Suprapubic skin (tissue), 4 donors: ENCODE measurements at regions not wholly inside any gene's neighbourhood (a gene's known extent, or its start where the extent isn't known, plus 50 kb on each side); places are given as distances from the start of the nearest gene placed in this dataset.

ENCODE experiments used
- DNase-seq, 2 donors: peaks; one replicate each; pipeline ENCODE4 v3.0.0-alpha.2; 2019; ENCODE audit warnings: low spot score in 2 of 2
- H3K27ac ChIP-seq: fragments of 200-600 bp; sonication (generic); one replicate; pipeline ENCODE4 v1.5.1; 2019
- H3K27me3 ChIP-seq: fragments of 200-600 bp; sonication (generic); one replicate; pipeline ENCODE4 v1.5.1; 2019
- H3K36me3 ChIP-seq: fragments of 200-600 bp; sonication (generic); one replicate; pipeline ENCODE4 v1.5.1; 2019
- H3K4me1 ChIP-seq: fragments of 200-600 bp; sonication (generic); one replicate; pipeline ENCODE4 v1.5.1; 2019
- H3K4me3 ChIP-seq: fragments of 200-600 bp; sonication (generic); one replicate; pipeline ENCODE4 v1.5.1; 2019; ENCODE audit warnings: mild to moderate bottlenecking
- H3K9me3 ChIP-seq: fragments of 200-600 bp; sonication (generic); one replicate; pipeline ENCODE4 v1.5.1; 2019
- EP300 ChIP-seq: sonication (generic); formaldehyde crosslinking; IDR thresholded peaks from one replicate; pipeline ENCODE4 v1.6.1; 2017; ENCODE audit warnings: antibody characterized with exemption
- POLR2A ChIP-seq, 2 donors: fragments of 450-650 bp; IDR thresholded peaks; one replicate each; pipeline ENCODE4 v1.6.1; 2017; ENCODE audit warnings: antibody characterized with exemption in 2 of 2, mild to moderate bottlenecking in 2 of 2, moderate library complexity in 2 of 2
- POLR2AphosphoS5 ChIP-seq, 3 donors: sonication (generic); formaldehyde crosslinking; IDR thresholded peaks; one replicate each; pipeline ENCODE4 v1.6.1; 2017; ENCODE audit warnings: antibody characterized with exemption in 3 of 3
- WGBS: methylation state at CpG from one replicate; pipeline ENCODE4 v1.1.5; 2018; 5-methylcytosine and 5-hydroxymethylcytosine counted together
- TF ChIP-seq, protein P1 (sequence below), 2 donors: fragments of 200-600 bp in 1 of 2; fragments of 450-650 bp in 1 of 2; sonication (generic) in 1 of 2; IDR thresholded peaks; one replicate each; pipeline ENCODE4 v1.5.1; 2016 to 2019; ENCODE audit warnings: antibody characterized with exemption in 2 of 2, mild to moderate bottlenecking in 1 of 2, moderate library complexity in 1 of 2

DNA sequence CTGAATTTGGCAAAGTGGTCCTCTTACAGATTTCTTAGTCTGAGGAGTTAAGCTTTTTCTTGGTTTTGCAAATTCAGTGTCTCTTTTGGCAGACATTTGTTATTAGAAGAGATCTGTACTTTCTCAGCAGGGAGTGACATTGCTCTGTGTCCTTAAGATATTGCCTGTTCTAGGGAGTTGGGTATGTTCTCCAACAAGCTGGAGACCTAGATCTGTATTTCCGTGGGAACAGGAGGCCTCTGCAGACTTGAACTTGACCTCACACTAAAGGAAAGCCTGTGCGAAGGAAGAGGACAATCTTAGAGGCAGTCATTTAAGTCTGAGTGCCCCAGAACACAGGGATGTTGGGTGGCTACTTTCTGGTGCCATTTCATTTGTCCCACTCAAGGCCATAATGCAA, 107.0 kb upstream of the ATP8B1 start:
- TF ChIP-seq, protein P1, sequence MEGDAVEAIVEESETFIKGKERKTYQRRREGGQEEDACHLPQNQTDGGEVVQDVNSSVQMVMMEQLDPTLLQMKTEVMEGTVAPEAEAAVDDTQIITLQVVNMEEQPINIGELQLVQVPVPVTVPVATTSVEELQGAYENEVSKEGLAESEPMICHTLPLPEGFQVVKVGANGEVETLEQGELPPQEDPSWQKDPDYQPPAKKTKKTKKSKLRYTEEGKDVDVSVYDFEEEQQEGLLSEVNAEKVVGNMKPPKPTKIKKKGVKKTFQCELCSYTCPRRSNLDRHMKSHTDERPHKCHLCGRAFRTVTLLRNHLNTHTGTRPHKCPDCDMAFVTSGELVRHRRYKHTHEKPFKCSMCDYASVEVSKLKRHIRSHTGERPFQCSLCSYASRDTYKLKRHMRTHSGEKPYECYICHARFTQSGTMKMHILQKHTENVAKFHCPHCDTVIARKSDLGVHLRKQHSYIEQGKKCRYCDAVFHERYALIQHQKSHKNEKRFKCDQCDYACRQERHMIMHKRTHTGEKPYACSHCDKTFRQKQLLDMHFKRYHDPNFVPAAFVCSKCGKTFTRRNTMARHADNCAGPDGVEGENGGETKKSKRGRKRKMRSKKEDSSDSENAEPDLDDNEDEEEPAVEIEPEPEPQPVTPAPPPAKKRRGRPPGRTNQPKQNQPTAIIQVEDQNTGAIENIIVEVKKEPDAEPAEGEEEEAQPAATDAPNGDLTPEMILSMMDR (IDR thresholded peaks at IDR 0.05) = no peak
- TF ChIP-seq POLR2AphosphoS5 (IDR thresholded peaks at IDR 0.05) = no peak
- TF ChIP-seq POLR2A (IDR thresholded peaks at IDR 0.05) = no peak
- TF ChIP-seq EP300 = no peak
- no peaks in the 10 kb centered on the region for H3K9me3 ChIP-seq
- no peak overlapping the region for H3K4me3 ChIP-seq
- no peaks in the 10 kb centered on the region for H3K36me3 ChIP-seq
- 91% methylated on average over 2 of the region's 2 CpGs for WGBS
- DNase-seq = no peak
- no peaks in the 10 kb centered on the region for H3K4me1 ChIP-seq
- no peak overlapping the region for H3K27ac ChIP-seq
- H3K27me3 ChIP-seq = no peaks in the 10 kb centered on the region

DNA sequence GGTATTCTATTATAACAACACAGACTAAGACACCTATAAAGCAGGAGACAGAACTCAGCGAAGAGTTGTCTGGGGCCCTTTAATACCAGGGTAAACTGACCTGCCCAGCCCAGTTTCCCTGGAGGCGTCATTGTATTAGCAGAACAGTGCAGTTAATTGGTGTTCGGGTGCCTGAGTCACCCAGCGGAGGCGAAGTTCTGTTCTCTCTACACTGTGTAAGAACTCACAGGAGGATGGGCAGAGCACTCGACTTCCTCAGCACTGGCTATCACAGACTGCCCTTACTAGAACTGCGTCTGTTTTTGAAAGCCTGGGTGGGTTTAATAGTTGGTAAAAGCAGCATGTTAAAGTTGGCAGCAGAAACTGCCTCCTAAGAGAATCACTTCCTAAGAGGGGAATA, 106.5 kb upstream of the ATP8B1 start:
- H3K27ac ChIP-seq = no peak overlapping the region
- 72% methylated on average over 6 of the region's 7 CpGs for WGBS

GRCh38 chr18:57908092-57908491, 105.0 kb upstream of the ATP8B1 start:
- Histone ChIP-seq H3K27me3 (no peaks in the 10 kb centered on the region), H3K4me1 (no peaks in the 10 kb centered on the region), H3K36me3 (no peaks in the 10 kb centered on the region), H3K9me3 (no peaks in the 10 kb centered on the region), H3K4me3 (no peak overlapping the region), H3K27ac (no peak overlapping the region)
- DNase-seq = no peak
- 73% methylated on average over 1 of the region's 1 CpG for WGBS
- TF ChIP-seq, protein P1 (IDR thresholded peaks at IDR 0.05) = no peak
- TF ChIP-seq POLR2AphosphoS5 (IDR thresholded peaks at IDR 0.05) (no peak), EP300 (no peak), POLR2A (IDR thresholded peaks at IDR 0.05) (no peak)

More for the DNA sequence above, 106.5 kb upstream of the ATP8B1 start:
- Histone ChIP-seq H3K4me1 (no peaks in the 10 kb centered on the region), H3K36me3 (no peaks in the 10 kb centered on the region), H3K9me3 (no peaks in the 10 kb centered on the region), H3K27me3 (no peaks in the 10 kb centered on the region), H3K4me3 (no peak overlapping the region)
- TF ChIP-seq, protein P1 (IDR thresholded peaks at IDR 0.05) = no peak
- no peak for TF ChIP-seq POLR2AphosphoS5 (IDR thresholded peaks at IDR 0.05)
- no peak for TF ChIP-seq EP300
- no peak for TF ChIP-seq POLR2A (IDR thresholded peaks at IDR 0.05)
- no peak for DNase-seq

DNA sequence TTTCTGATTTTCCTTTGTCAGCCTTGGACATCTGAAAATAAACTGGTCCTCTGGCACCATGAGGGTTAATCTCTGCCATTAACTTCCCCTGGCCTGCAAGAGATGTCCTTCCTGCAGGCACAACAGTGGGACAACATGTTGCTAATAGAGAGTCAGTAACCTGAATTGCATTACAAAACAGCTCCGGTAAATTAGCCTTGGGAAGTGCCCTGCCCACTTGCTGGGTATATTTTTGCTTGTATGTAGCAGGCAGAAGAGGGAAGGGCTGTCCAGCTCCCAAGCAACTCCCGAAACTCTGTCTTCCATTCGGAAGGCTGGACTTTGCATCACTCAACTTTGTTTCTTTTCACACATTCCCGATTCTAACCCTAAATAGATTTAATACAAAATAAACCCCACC, 104.4 kb upstream of the ATP8B1 start:
- no peak for DNase-seq
- TF ChIP-seq POLR2AphosphoS5 (IDR thresholded peaks at IDR 0.05) (no peak), EP300 (no peak), POLR2A (IDR thresholded peaks at IDR 0.05) (no peak)
- TF ChIP-seq, protein P1 (IDR thresholded peaks at IDR 0.05) = no peak
- Histone ChIP-seq H3K27ac (no peak overlapping the region), H3K4me1 (no peaks in the 10 kb centered on the region), H3K36me3 (no peaks in the 10 kb centered on the region), H3K4me3 (no peak overlapping the region), H3K9me3 (no peaks in the 10 kb centered on the region), H3K27me3 (no peaks in the 10 kb centered on the region)
- 66% methylated on average over 4 of the region's 4 CpGs for WGBS

DNA sequence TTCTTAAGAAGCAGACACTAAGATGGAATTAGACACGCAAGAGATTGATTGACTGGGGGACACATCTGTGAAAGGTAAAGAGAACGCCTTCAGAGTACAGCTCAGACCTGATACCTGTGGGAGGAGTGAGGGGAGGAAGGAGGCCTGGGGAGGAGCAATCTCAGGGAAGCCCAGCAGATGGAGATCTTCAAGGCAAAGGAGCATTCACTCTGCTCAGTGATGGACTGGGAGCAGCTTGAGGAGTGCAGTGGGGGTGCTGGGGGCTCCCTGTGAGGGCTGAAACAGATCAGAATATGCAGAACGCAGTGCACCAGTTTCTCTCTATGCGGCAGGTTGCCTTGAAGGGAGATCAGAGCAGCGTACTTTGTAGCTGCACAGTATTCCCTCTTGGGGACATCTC, 103.7 kb upstream of the ATP8B1 start:
- Histone ChIP-seq H3K27me3 (no peaks in the 10 kb centered on the region), H3K27ac (no peak overlapping the region), H3K4me3 (no peak overlapping the region), H3K36me3 (no peaks in the 10 kb centered on the region), H3K9me3 (no peaks in the 10 kb centered on the region), H3K4me1 (no peaks in the 10 kb centered on the region)
- 83% methylated on average over 5 of the region's 5 CpGs for WGBS
- no peak for TF ChIP-seq POLR2A (IDR thresholded peaks at IDR 0.05)
- TF ChIP-seq, protein P1 (IDR thresholded peaks at IDR 0.05) = no peak
- TF ChIP-seq POLR2AphosphoS5 (IDR thresholded peaks at IDR 0.05) = no peak
- TF ChIP-seq EP300 = no peak
- no peak for DNase-seq
